NCI-H1092 (cell line): ENCODE measurements at regions not wholly inside any gene's neighbourhood (a gene's known extent, or its start where the extent isn't known, plus 50 kb on each side); places are given as distances from the start of the nearest gene placed in this dataset.
"Not testable (repeated sequence)": the region's sequence is repeated elsewhere in the genome, so short reads cannot be mapped to it uniquely, and the experiment has no call there.

ENCODE experiments used
- DNase-seq: peaks from one replicate; lab custom pipeline; 2025; lab: John Stamatoyannopoulos, UW

- DNase-seq = not testable (repeated sequence)
Observed at GRCh38 chr16:88200154-88200895, 182.4 kb upstream of the ZNF469 start.

DNA sequence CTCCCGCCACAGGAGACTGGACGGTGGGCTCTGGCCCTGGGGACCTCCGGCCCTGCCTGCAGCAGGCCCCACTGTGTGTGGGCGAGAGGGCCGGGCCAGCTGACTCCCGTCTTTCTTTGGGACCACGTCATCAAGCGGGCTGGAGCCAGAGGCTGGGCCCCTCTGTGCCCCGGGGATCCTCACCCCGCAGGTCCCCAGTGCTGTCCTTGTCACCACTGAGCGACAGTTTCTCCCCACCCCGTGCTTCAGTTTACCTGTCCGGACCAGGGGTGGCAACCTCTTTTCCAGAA is 181.9 kb upstream of the ZNF469 start:
- no peak for DNase-seq

GRCh38 chr16:88201611-88202010 is 181.1 kb upstream of the ZNF469 start:
- DNase-seq = not testable (repeated sequence)

DNA sequence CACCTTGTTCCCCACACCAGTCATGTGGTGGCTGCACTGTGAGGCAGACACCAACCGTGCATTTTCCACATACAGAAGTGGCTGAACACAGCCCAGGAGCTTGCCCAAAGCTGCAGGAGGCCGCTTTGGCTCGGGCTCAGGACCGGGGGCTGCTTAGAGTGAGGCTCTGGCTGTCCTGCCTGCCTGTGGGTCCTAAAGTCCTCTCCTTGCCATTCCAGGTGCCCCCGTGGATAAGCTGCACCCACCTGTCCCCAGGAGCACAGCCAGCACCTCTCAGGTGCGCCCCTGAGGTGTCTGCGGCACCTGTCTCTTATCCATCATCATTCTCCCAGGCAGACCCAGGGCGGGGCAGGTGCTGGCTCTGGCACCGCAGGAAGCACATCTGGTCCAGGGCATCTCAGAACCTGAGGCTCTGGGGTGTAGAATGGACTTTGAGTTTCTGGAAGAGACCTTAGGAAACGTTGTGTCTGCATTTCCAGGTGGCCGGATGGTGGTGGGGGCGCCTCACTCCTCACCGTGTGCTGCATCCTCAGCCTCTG is 180.5 kb upstream of the ZNF469 start:
- no peak for DNase-seq

- not testable (repeated sequence) for DNase-seq
Observed at GRCh38 chr16:88202856-88203681, 179.7 kb upstream of the ZNF469 start.

DNA sequence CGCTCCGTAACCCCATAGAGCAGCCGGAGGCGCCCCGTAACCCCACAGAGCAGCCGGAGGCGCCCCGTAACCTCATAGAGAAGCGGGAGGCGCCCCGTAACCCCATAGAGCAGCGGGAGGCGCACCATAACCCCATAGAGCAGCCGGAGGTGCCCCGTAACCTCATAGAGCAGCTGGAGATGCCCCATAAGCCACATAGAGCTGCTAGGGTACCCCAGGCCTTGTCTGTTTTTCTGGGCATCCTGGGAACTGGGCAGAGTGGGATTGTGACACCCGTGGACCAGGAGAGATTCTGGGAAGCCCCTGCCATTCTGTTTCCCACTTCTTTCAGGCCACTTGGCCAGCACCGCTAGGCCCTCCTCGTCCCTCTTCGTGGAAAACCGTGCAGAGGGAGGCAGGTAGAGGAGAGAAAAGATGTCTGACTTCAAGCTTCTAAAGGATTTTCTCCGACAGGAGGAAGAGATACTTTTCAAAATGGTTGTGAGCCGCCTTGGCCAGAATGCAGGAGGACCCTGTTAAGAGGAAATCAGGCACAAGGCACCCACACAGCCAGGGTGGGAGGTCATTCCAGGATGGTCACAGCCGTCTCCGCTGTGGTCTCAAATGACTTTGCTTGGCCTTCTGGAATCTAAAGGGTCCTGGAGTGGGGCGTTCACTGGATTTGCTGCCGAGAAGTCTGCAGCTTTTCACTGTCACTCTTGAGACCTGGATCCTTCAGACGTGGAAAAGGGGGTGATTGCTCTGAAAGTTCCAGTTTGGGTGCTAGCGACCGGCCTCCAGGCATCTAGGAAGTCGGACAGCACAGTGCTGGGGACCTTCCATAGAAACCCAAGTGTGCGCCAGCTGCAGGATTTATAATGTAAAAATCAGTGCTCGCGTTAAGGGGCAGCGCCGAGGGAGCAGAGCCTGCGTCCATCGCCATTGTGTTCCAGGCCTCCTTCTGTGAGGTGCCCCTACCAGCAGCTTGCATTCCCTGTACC is 178.3 kb upstream of the ZNF469 start:
- DNase-seq = not testable (repeated sequence)

GRCh38 chr16:88205482-88205881 is 177.3 kb upstream of the ZNF469 start:
- not testable (repeated sequence) for DNase-seq

- DNase-seq = not testable (repeated sequence)
Observed at GRCh38 chr16:88206006-88206405, 176.8 kb upstream of the ZNF469 start.

DNA sequence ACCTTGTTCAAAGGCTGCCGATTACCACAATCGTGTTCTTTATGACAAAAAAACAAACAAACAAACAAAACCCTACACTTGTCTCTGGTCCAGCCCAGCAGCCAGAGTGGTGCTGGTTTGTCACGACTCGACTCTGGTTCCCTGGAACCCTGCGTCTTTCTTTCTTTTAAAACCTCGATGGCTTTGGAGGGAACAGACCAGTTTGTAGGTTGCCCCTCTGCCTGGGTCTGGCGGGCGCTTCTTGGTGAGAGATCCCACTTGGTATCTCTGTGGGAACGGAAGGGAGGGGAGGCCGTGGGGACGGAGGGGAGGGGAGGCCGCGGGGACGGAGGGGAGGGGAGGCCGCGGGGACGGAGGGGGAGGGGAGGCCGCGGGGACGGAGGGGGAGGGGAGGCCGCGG is 176.2 kb upstream of the ZNF469 start:
- DNase-seq = not testable (repeated sequence)

- no peak for DNase-seq
Observed at GRCh38 chr16:88208112-88208511, 174.6 kb upstream of the ZNF469 start.

DNA sequence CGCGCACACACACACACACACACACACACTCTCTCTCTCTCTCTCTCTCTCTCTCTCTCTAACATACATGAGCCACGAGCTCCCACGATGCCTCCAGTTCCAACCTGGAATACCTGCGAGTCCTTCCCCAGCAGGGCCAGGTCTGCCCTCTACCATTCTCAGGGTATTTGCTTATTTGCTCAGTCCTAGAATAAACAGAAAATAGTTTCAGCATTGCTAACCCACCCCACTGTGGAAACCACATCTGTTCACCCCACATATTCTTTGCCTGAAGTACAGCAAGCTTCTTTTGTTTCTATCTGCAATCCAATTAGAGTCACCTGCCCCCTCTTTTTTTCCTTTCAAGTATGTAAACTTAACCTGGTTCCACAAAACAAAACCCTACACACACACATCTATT is 174.0 kb upstream of the ZNF469 start:
- not testable (repeated sequence) for DNase-seq

- not testable (repeated sequence) for DNase-seq
Observed at GRCh38 chr16:88209579-88209978, 173.2 kb upstream of the ZNF469 start.

- not testable (repeated sequence) for DNase-seq
Observed at GRCh38 chr16:88213937-88214336, 168.8 kb upstream of the ZNF469 start.

GRCh38 chr16:88221001-88221761 is 161.6 kb upstream of the ZNF469 start:
- not testable (repeated sequence) for DNase-seq

DNA sequence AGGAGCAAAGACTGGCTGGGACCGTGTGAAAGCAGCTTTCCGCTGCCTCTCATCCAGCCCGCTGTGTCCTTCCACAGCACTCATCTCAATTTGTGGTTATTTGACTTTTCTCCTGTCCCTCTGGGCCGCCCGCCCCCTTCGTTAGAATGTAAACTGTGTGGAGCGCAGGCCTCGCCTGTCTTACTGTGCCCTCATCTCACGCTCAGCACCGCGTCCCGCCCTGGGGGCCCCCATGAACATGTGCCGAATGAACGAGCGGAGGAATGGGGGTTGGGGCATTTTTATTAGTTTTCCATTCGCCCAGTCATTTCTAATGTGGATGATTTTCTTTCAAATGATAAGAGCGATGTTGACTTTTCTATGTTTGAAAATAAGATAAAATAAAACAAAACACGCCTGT is 159.1 kb upstream of the ZNF469 start:
- DNase-seq = not testable (repeated sequence)

- DNase-seq = not testable (repeated sequence)
Observed at GRCh38 chr16:88224131-88224898, 158.4 kb upstream of the ZNF469 start.

DNA sequence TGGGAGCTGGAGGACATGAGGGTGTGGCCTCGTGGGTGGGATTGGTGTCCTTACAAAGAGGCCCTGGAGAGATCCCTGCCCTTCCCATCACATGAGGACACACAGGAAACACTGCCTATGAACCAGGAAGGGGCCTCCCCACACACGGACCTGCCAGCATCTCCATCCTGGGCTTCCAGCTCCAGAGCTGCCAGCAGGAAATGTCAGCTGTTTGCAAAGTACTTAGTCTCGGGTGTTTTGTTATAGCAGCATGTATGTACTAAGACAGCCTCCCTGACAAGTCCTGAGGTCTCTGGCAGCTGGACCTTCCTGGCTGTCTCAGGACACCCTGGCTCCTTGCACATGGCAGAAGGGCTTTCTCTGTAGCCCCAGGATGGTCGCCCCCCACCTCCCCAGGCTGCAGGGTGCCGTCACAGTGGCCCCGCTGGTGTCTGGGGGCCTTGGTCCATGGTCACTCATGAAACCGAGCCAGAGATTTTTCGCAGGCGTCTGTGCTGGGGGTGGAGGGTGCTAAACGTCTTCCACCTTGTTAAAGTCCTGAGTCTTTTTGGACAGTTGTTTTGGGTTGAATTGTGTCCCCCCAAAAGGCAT is 157.0 kb upstream of the ZNF469 start:
- not testable (repeated sequence) for DNase-seq

DNA sequence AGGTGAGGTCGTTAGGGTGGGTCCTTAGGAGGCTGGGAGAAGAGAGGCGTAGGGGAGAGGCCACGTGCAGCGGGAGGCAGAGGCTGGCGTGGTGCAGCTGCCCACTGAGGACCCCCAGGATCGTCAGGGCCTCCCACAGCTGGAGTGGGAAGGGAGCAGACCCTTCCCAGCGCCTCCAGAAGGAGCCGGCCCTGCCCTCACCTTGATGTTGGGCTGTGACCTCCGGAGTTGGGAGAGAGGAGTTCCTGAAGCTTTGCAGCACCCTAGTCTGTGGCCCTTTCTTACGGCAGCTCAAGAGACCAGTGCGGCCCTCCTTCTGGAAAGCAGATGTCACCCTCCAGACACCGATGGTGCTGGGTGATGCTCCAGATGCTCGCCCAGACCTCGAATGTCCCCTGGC is 156.5 kb upstream of the ZNF469 start:
- DNase-seq = not testable (repeated sequence)

- not testable (repeated sequence) for DNase-seq
Observed at GRCh38 chr16:88227026-88227721, 155.6 kb upstream of the ZNF469 start.
